ENCODE measurements at regions not wholly inside any gene's neighbourhood (a gene's known extent, or its start where the extent isn't known, plus 50 kb on each side); places are given as distances from the start of the nearest gene placed in this dataset.
"Not testable (repeated sequence)": the region's sequence is repeated elsewhere in the genome, so short reads cannot be mapped to it uniquely, and the experiment has no call there.

DNA sequence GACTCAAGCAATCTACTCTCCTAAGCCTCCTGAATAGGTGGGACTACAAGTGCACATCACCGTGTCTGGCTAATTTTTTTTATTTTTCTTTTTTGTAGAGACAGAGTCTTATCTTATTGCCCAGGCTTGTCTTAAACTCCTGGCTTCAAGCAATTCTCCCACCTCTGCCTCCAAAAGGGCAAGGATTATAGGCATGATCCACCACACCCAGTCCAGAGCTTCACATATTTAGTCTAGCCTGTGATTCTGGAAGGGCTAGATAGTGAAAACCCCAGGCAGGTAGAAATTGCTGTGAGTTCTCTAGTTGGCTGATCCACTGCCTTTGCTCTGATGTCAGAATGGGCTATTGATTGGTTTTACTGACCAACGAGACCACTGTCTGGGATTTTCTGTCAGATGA is 854.6 kb upstream of the MIR17HG start:
- no peak for DNase-seq (ENCODE audit: low read depth in 1 of 2, low spot score in 1 of 2)
- H3K27ac ChIP-seq (replicated peaks) = no peak overlapping the region
- no peak overlapping the region for H3K4me3 ChIP-seq (replicated peaks; ENCODE audit: insufficient read depth, low read length)
- TF ChIP-seq, protein P1, sequence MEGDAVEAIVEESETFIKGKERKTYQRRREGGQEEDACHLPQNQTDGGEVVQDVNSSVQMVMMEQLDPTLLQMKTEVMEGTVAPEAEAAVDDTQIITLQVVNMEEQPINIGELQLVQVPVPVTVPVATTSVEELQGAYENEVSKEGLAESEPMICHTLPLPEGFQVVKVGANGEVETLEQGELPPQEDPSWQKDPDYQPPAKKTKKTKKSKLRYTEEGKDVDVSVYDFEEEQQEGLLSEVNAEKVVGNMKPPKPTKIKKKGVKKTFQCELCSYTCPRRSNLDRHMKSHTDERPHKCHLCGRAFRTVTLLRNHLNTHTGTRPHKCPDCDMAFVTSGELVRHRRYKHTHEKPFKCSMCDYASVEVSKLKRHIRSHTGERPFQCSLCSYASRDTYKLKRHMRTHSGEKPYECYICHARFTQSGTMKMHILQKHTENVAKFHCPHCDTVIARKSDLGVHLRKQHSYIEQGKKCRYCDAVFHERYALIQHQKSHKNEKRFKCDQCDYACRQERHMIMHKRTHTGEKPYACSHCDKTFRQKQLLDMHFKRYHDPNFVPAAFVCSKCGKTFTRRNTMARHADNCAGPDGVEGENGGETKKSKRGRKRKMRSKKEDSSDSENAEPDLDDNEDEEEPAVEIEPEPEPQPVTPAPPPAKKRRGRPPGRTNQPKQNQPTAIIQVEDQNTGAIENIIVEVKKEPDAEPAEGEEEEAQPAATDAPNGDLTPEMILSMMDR (IDR thresholded peaks at IDR 0.05; ENCODE audit: insufficient read depth, low read length) = no peak
- no peak for TF ChIP-seq GABPA (IDR thresholded peaks at IDR 0.05; ENCODE audit: low read depth)
- TF ChIP-seq SPI1 (IDR thresholded peaks at IDR 0.05; ENCODE audit: borderline replicate concordance, low read depth) = no peak
- no peak for TF ChIP-seq POLR2AphosphoS5 (IDR thresholded peaks at IDR 0.05; ENCODE audit: low read depth)
- H3K27me3 ChIP-seq (ENCODE audit: insufficient read depth, poor library complexity, severe bottlenecking) = no peaks in the 10 kb centered on the region

DNA sequence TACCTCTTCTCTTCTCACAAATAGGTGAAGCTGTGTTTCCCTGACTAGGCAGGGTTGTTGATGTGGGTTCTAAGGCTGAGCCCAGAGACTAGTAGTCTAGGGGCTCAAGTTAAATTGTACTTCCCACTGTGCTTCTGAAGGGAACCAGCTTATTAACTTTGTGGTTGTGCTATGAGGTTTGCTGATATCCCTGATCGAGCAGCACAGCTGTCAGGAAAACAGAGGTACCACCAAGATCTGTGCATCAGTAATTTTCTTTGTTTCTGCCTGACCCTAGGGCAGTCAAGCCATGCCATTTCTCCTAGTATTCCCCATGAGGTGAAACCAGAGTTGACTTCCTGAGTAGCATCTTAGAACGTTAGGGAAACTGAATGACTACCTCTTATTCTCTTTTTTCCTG is 853.8 kb upstream of the MIR17HG start:
- no peak overlapping the region for H3K4me3 ChIP-seq (replicated peaks; ENCODE audit: insufficient read depth, low read length)
- no peaks in the 10 kb centered on the region for H3K27me3 ChIP-seq (ENCODE audit: insufficient read depth, poor library complexity, severe bottlenecking)
- no peak overlapping the region for H3K27ac ChIP-seq (replicated peaks)
- DNase-seq (ENCODE audit: low read depth in 1 of 2, low spot score in 1 of 2) = no peak
- no peak for TF ChIP-seq POLR2AphosphoS5 (IDR thresholded peaks at IDR 0.05; ENCODE audit: low read depth)
- TF ChIP-seq GABPA (IDR thresholded peaks at IDR 0.05; ENCODE audit: low read depth) = no peak
- TF ChIP-seq, protein P1 (IDR thresholded peaks at IDR 0.05; ENCODE audit: insufficient read depth, low read length) = no peak
- TF ChIP-seq, protein P2, sequence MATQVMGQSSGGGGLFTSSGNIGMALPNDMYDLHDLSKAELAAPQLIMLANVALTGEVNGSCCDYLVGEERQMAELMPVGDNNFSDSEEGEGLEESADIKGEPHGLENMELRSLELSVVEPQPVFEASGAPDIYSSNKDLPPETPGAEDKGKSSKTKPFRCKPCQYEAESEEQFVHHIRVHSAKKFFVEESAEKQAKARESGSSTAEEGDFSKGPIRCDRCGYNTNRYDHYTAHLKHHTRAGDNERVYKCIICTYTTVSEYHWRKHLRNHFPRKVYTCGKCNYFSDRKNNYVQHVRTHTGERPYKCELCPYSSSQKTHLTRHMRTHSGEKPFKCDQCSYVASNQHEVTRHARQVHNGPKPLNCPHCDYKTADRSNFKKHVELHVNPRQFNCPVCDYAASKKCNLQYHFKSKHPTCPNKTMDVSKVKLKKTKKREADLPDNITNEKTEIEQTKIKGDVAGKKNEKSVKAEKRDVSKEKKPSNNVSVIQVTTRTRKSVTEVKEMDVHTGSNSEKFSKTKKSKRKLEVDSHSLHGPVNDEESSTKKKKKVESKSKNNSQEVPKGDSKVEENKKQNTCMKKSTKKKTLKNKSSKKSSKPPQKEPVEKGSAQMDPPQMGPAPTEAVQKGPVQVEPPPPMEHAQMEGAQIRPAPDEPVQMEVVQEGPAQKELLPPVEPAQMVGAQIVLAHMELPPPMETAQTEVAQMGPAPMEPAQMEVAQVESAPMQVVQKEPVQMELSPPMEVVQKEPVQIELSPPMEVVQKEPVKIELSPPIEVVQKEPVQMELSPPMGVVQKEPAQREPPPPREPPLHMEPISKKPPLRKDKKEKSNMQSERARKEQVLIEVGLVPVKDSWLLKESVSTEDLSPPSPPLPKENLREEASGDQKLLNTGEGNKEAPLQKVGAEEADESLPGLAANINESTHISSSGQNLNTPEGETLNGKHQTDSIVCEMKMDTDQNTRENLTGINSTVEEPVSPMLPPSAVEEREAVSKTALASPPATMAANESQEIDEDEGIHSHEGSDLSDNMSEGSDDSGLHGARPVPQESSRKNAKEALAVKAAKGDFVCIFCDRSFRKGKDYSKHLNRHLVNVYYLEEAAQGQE (IDR thresholded peaks at IDR 0.05; ENCODE audit: insufficient replicate concordance, low read depth) = no peak
- TF ChIP-seq SPI1 (IDR thresholded peaks at IDR 0.05; ENCODE audit: borderline replicate concordance, low read depth) = no peak

- not testable (repeated sequence) for DNase-seq (ENCODE audit: low read depth in 1 of 2, low spot score in 1 of 2); H3K27me3 ChIP-seq (ENCODE audit: insufficient read depth, poor library complexity, severe bottlenecking); H3K4me3 ChIP-seq (replicated peaks; ENCODE audit: insufficient read depth, low read length); H3K27ac ChIP-seq (replicated peaks)
These were observed 852.6 kb upstream of the MIR17HG start for GRCh38 chr13:90494849-90495248.

GRCh38 chr13:90498096-90498495 is 849.4 kb upstream of the MIR17HG start:
- Histone ChIP-seq H3K27me3 (ENCODE audit: insufficient read depth, poor library complexity, severe bottlenecking) (no peaks in the 10 kb centered on the region), H3K4me3 (replicated peaks; ENCODE audit: insufficient read depth, low read length) (no peak overlapping the region), H3K27ac (replicated peaks) (no peak overlapping the region)
- TF ChIP-seq SPI1 (IDR thresholded peaks at IDR 0.05; ENCODE audit: borderline replicate concordance, low read depth) (no peak), POLR2AphosphoS5 (IDR thresholded peaks at IDR 0.05; ENCODE audit: low read depth) (no peak), GABPA (IDR thresholded peaks at IDR 0.05; ENCODE audit: low read depth) (no peak)
- TF ChIP-seq, protein P2 (IDR thresholded peaks at IDR 0.05; ENCODE audit: insufficient replicate concordance, low read depth) = no peak
- TF ChIP-seq, protein P1 (IDR thresholded peaks at IDR 0.05; ENCODE audit: insufficient read depth, low read length) = no peak
- DNase-seq (ENCODE audit: low read depth in 1 of 2, low spot score in 1 of 2) = no peak
